HUES6 (cell line): ENCODE measurements at regions not wholly inside any gene's neighbourhood (a gene's known extent, or its start where the extent isn't known, plus 50 kb on each side); places are given as distances from the start of the nearest gene placed in this dataset.

Source experiments
- H3K27ac ChIP-seq: 2 replicates; pipeline ENCODE4 v1.7.0; 2013; ENCODE audit warnings: low read depth, mild to moderate bottlenecking, low read length, inconsistent platforms
- H3K27me3 ChIP-seq: 2 replicates; pipeline ENCODE4 v1.6.1; 2013; ENCODE audit warnings: low read length; ENCODE audit not compliant: control insufficient read depth, insufficient read depth
- H3K36me3 ChIP-seq: 2 replicates; pipeline ENCODE4 v1.6.1; 2013; ENCODE audit warnings: low read length; ENCODE audit not compliant: control insufficient read depth, insufficient read depth
- H3K4me1 ChIP-seq: 2 replicates; pipeline ENCODE4 v1.6.1; 2013; ENCODE audit warnings: low read length; ENCODE audit not compliant: control insufficient read depth, insufficient read depth
- H3K4me3 ChIP-seq: 2 replicates; pipeline ENCODE4 v1.5.1; 2013; ENCODE audit warnings: low read depth, low read length
- H3K9ac ChIP-seq: one replicate; pipeline ENCODE4 v1.6.1; 2013; ENCODE audit warnings: mild to moderate bottlenecking, low read length
- H3K9me3 ChIP-seq: 2 replicates; pipeline ENCODE4 v1.6.1; 2013; ENCODE audit warnings: low read depth, low read length; ENCODE audit not compliant: control insufficient read depth, insufficient read depth

DNA sequence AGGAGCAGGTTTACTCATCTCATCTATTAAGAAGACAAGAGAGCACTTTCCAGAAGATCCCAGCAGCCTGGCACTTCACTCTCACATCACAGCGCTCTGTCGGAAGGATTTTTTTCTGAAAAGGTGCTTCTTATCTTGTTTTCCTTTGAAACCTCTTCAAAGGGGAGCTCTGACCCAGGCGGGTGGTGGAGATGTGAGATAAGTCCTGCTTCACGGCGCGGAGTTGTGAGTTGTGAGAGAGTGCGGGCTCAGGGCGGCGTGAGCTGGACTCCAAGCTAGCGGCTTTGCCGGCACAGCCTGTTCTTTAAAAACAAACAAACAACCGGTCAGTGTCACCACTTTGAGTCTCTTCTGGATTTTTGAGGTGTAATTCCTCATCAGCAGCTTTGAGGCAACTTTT lies 169.0 kb upstream of the ARGLU1 start:
- H3K27me3 ChIP-seq, result no peaks in the 10 kb centered on the region
- H3K27ac ChIP-seq, result no peak overlapping the region
- peaks cover 6% of the 10 kb centered on the region; the same call in 1 of the 2 replicates for H3K9me3 ChIP-seq
- no peak overlapping the region for H3K4me3 ChIP-seq
- H3K4me1 ChIP-seq, result 0 out of 2 replicates have a peak, but pooled peaks cover 5% of the 10 kb centered on the region
- H3K36me3 ChIP-seq, result no peaks in the 10 kb centered on the region
- no peak overlapping the region for H3K9ac ChIP-seq

DNA sequence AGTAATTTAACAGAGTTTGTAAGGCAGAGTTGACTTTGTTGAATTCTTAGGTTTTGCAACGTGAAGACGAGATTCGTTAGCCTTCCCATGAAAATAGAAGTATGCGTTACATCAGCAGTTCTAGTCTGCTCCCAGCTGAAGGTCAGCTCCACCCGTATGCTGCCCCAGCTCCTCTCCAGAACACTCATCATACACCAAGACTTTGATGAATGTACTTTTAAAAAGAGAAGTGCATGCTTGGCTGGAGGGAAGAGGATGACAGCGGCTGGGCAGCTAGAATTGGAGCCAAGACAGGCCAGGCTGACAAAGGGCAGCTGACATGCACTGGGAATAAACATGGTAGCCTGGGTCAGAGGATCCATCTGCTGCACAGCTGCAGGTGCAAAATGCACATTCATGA lies 166.3 kb upstream of the ARGLU1 start:
- H3K36me3 ChIP-seq, result no peaks in the 10 kb centered on the region
- 0 out of 2 replicates have a peak, but pooled peaks cover 5% of the 10 kb centered on the region for H3K4me1 ChIP-seq
- H3K27me3 ChIP-seq, result no peaks in the 10 kb centered on the region
- peaks cover 6% of the 10 kb centered on the region; the same call in 1 of the 2 replicates for H3K9me3 ChIP-seq
- H3K27ac ChIP-seq, result no peak overlapping the region
- H3K9ac ChIP-seq, result no peak overlapping the region
- H3K4me3 ChIP-seq, result no peak overlapping the region

DNA sequence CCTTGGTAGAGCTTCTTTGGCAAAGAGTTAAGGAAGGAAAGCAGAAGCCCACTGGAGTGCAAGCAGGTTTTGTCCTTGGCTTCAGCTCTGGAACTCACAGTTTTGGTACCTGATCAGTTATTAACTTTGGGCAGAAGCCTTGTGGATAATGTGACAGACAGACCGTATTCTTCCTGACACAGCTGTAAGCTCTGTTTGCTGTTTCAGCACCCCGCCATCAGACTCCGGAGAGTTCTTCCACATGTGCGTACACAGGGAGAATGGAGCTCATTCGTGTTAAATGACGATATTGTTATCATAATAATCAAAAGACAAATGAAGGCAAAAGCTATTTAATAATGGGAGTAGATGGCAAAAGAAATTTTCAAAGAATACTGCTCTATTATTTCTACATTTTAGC lies 155.1 kb upstream of the ARGLU1 start:
- H3K27ac ChIP-seq, result no peak overlapping the region
- H3K9me3 ChIP-seq, result no peaks in the 10 kb centered on the region
- H3K9ac ChIP-seq, result no peak overlapping the region
- H3K27me3 ChIP-seq, result no peaks in the 10 kb centered on the region
- no peak overlapping the region for H3K4me3 ChIP-seq
- H3K4me1 ChIP-seq, result no peaks in the 10 kb centered on the region
- no peaks in the 10 kb centered on the region for H3K36me3 ChIP-seq

DNA sequence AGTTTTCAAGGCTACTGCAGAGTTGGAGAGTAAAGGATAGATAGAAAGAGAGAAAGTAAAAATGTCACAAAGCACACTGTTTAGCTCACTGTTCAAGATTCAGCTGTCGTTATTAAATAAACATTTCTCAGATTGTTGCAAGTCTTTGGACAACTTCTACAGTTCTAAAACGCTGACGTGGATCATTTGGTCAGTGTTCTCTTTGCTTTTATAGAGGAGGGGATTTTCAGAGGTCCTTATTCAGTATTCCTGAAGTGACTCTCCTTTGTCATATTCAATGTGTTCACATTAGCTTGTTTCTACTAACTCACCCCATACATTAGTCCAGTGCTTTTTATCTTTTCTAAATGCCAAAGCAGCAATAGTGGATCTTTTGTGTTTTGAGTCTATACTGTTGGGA lies 154.7 kb upstream of the ARGLU1 start:
- no peaks in the 10 kb centered on the region for H3K27me3 ChIP-seq
- no peak overlapping the region for H3K27ac ChIP-seq
- no peaks in the 10 kb centered on the region for H3K4me1 ChIP-seq

DNA sequence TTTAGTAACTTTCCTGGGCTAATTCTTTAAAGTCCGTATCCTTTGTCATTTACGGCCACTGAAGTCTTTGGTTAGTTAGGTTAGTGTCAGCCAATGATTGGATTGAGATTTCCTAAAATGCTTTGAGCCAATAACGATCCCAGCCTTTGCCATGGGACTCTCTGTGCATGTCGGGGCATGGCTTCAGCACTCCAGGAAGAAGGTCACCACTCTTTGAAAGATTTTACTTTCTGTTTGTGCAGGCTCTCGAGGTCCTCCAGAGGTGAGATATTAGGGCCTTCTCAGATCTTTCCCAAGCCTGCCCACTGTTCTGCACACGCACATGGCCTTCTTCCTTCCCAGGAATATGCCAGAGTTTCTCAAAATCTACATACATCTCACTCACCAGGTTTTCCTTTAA lies 153.7 kb upstream of the ARGLU1 start:
- Histone ChIP-seq H3K4me1 (no peaks in the 10 kb centered on the region), H3K4me3 (no peak overlapping the region), H3K36me3 (no peaks in the 10 kb centered on the region), H3K9ac (no peak overlapping the region), H3K27ac (no peak overlapping the region), H3K27me3 (no peaks in the 10 kb centered on the region), H3K9me3 (no peaks in the 10 kb centered on the region; the same call in 1 of the 2 replicates)

More for the DNA sequence above, 154.7 kb upstream of the ARGLU1 start:
- Histone ChIP-seq H3K9ac (no peak overlapping the region), H3K36me3 (no peaks in the 10 kb centered on the region), H3K9me3 (no peaks in the 10 kb centered on the region; the same call in 1 of the 2 replicates), H3K4me3 (no peak overlapping the region)

DNA sequence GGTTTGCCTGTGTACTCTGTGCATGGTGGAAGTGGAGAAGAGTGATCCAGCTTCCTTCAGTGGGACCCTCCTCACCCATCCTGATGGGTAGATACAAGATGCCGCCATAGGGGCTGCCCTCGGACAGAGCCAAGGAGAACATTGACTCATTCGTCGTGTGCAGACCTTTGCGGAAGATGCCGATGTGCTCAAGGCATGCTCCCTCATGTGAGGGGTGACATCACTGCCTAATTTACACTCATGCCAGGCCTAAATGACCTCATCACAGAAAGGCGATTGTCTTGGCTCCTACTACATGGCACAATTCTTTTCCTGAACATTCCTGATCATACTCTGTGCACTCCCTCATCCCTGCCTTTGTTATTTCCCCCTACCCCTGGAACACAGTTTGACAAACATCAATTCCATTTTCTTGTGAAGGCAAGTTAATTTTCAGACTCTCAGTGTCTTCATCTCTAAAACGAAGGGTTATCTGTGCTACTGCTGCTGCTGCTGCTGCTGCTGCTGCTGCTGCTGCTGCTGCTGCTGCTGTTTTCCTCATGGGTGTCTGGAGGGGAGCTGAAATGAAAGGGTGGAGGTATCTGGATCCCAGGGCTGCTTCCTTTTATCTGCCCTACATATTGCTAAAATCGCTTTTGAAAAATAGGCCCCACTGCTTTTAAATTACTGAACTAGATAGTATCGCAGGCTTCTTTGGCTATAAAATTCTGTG lies 146.5 kb upstream of the ARGLU1 start:
- H3K36me3 ChIP-seq, result no peaks in the 10 kb centered on the region
- no peaks in the 10 kb centered on the region; the same call in 1 of the 2 replicates for H3K9me3 ChIP-seq
- H3K4me3 ChIP-seq, result no peak overlapping the region
- H3K4me1 ChIP-seq, result peaks cover 3% of the 10 kb centered on the region; the same call in 1 of the 2 replicates
- no peak overlapping the region for H3K9ac ChIP-seq
- no peak overlapping the region for H3K27ac ChIP-seq
- no peaks in the 10 kb centered on the region for H3K27me3 ChIP-seq

DNA sequence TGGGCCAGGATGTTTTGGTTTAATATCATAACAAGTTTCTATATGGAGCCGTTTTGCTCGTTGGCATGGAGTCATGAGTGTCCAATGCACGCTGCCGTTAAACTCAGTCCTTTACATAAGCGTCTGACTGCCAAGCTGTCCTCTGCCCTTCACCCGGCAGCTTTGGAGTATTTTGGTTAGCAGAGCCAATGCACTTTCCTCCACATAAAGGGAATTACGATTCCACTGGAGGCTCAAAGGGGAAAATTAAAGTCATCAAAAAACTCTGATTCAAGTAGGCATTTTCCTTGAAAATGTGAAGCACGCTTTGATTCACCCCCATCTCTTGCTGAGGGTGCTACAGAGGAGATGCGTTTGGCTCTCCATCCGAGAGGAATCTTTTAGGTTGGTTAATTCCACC lies 144.4 kb upstream of the ARGLU1 start:
- peaks cover 3% of the 10 kb centered on the region; the same call in 1 of the 2 replicates for H3K4me1 ChIP-seq
- H3K4me3 ChIP-seq, result no peak overlapping the region

DNA sequence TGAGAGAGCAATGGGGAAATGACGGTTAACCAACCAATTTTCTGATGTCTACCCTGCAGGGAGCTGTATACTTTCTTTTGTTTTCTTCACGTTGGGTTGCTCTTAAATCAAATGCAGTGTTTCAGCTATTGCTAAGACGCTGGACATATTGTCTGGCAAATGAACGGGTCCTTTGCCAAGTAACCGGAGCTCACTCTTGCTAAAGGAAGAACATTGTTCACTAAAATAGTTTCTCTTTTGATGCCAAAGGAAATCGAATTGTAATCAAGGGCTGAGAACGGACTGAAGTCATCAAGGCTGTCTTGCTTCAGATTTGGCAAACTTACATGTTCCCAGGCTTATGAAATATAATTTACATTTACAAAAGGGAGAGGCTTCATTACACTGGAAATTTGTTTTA lies 142.3 kb upstream of the ARGLU1 start:
- Histone ChIP-seq H3K27me3 (no peaks in the 10 kb centered on the region), H3K4me3 (no peak overlapping the region), H3K27ac (no peak overlapping the region), H3K9me3 (no peaks in the 10 kb centered on the region), H3K9ac (no peak overlapping the region), H3K4me1 (peaks cover 3% of the 10 kb centered on the region; the same call in 1 of the 2 replicates), H3K36me3 (no peaks in the 10 kb centered on the region)

More for the DNA sequence above, 144.4 kb upstream of the ARGLU1 start:
- H3K27ac ChIP-seq, result no peak overlapping the region
- no peaks in the 10 kb centered on the region for H3K36me3 ChIP-seq
- no peaks in the 10 kb centered on the region for H3K27me3 ChIP-seq
- H3K9me3 ChIP-seq, result no peaks in the 10 kb centered on the region; the same call in 1 of the 2 replicates
- H3K9ac ChIP-seq, result no peak overlapping the region

DNA sequence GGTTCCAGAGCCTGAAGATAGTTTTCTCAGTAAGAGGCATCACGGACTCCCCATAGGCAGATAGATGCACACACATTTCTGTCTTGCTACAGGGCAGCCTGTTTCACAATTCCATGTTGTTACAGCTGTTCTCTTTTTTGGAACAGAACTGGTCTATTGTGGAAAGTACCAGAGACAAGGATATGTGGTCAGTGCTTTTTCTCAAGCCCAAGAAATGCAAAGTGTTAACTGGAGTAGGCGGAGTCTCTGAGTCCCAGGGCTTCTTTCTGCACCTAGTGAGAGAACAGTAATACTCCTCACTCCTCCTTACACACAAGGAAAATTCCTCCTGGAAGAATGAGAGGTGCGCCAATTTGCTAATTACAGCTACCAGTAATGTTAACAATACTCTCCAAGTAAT lies 141.6 kb upstream of the ARGLU1 start:
- no peak overlapping the region for H3K9ac ChIP-seq
- no peaks in the 10 kb centered on the region for H3K27me3 ChIP-seq
- H3K4me3 ChIP-seq, result no peak overlapping the region
- H3K4me1 ChIP-seq, result peaks cover 3% of the 10 kb centered on the region; the same call in 1 of the 2 replicates
- no peaks in the 10 kb centered on the region for H3K9me3 ChIP-seq
- no peak overlapping the region for H3K27ac ChIP-seq
- H3K36me3 ChIP-seq, result no peaks in the 10 kb centered on the region

DNA sequence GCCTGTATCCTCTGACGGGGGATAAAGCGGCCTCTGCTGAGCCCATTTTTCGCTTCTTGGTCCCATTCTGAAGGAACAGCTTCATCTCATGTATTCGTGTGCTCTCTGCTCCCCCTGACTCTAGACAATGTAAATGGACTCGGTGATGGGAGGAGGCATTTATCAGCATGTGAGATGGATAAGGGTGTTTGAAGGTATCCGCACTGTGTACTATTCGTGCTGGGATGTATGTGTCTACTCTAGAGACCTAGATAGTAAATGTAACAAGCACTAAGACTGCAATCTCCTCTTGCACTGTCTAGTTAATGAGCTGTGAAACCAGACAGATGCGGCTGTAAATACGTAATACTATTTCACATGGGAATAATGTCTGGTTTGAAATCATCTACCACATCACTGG lies 134.6 kb upstream of the ARGLU1 start:
- H3K4me1 ChIP-seq, result no peaks in the 10 kb centered on the region
- no peaks in the 10 kb centered on the region for H3K27me3 ChIP-seq
- H3K4me3 ChIP-seq, result no peak overlapping the region
- H3K27ac ChIP-seq, result no peak overlapping the region
- H3K36me3 ChIP-seq, result no peaks in the 10 kb centered on the region
- H3K9me3 ChIP-seq, result no peaks in the 10 kb centered on the region
- H3K9ac ChIP-seq, result no peak overlapping the region

DNA sequence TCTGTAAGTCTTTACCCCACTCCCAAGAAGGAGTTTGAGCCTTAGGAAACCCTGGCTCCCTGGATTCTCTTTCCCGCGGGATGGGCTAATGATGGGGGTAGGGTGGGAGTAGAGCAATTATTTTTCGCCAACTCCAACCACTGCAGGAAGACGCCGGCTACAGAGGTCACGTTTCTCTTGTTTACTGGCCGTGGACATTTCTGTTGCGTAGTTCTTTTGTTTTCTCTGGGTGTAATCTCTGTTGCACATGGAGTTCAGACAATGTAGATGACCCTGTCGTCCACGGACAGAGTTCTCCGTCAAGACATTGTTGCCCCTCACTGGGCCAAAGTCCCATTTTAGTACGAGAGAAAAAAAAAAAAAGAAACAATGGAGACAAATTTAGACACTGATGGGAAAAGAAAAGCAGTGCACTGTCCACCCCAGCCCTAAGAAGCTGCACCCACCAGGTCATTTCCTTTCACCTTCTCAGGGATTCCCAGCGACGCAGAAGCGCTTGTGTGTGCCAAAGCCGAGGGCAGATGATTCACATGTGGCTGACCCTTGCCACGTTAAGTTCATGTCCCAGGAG lies 133.9 kb upstream of the ARGLU1 start:
- Histone ChIP-seq H3K27ac (no peak overlapping the region), H3K4me3 (no peak overlapping the region), H3K4me1 (no peaks in the 10 kb centered on the region), H3K9ac (no peak overlapping the region), H3K27me3 (no peaks in the 10 kb centered on the region), H3K9me3 (no peaks in the 10 kb centered on the region), H3K36me3 (no peaks in the 10 kb centered on the region)
